MCF 10A (cell line): ENCODE measurements at regions not wholly inside any gene's neighbourhood (a gene's known extent, or its start where the extent isn't known, plus 50 kb on each side); places are given as distances from the start of the nearest gene placed in this dataset.
A peak's percentile ranks its signal among the peaks of the same experiment; 100 is the strongest.

Experiments
- BruUV-seq: library from RNA; stranded (reverse); fragments of 400-500 nt; replicated peaks from 2 replicates; lab custom pipeline; 2021; lab: Mats Ljungman, UMichigan
- CTCF ChIA-PET: fragments of 300-600 bp; sonication (Branson Sonifier 250); formaldehyde crosslinking; extraction: SDS; loops from one replicate; lab custom pipeline; 2021; ENCODE audit warnings: antibody characterized with exemption, inconsistent platforms; lab: Yijun Ruan, JAX
- POLR2A ChIA-PET: fragments of 300-600, 350-650 bp; sonication (Branson Sonifier 250); formaldehyde crosslinking; extraction: SDS; loops from one replicate; lab custom pipeline; 2020; ENCODE audit warnings: antibody characterized with exemption, inconsistent platforms; lab: Yijun Ruan, JAX
- DNase-seq: peaks from one replicate; pipeline ENCODE4 v3.0.0-alpha.2; 2018; ENCODE audit not compliant: unreplicated experiment
- H3K27ac Mint-ChIP-seq: one replicate; pipeline ENCODE4 v1.8.0; 2022; ENCODE audit warnings: mild to moderate bottlenecking, low read depth, mixed read lengths; ENCODE audit not compliant: unreplicated experiment
- H3K27me3 Mint-ChIP-seq: one replicate; pipeline ENCODE4 v1.8.0; 2022; ENCODE audit warnings: mixed read lengths; ENCODE audit not compliant: insufficient read depth, unreplicated experiment
- H3K36me3 Mint-ChIP-seq: one replicate; pipeline ENCODE4 v1.8.0; 2022; ENCODE audit warnings: mild to moderate bottlenecking, moderate library complexity, mixed read lengths; ENCODE audit not compliant: insufficient read depth, unreplicated experiment
- H3K4me1 Mint-ChIP-seq: one replicate; pipeline ENCODE4 v1.8.0; 2022; ENCODE audit warnings: mixed read lengths; ENCODE audit not compliant: insufficient read depth, unreplicated experiment
- H3K4me3 Mint-ChIP-seq: one replicate; pipeline ENCODE4 v1.8.0; 2022; ENCODE audit warnings: mild to moderate bottlenecking, moderate library complexity, mixed read lengths; ENCODE audit not compliant: unreplicated experiment
- H3K9me3 Mint-ChIP-seq: one replicate; pipeline ENCODE4 v1.8.0; 2022; ENCODE audit warnings: mixed read lengths; ENCODE audit not compliant: unreplicated experiment
- CTCF ChIP-seq: fragments of 200-600 bp; IDR thresholded peaks from one replicate; pipeline ENCODE4 v1.8.0; 2022; ENCODE audit warnings: antibody characterized with exemption, mild to moderate bottlenecking; ENCODE audit not compliant: unreplicated experiment
- intact Hi-C: fragments of 100-400 bp; cut with micrococcal nuclease; formaldehyde crosslinking; loops from 2 replicates; pipeline ENCODE4 v1.14.1; 2022

- H3K4me1 Mint-ChIP-seq, result no peaks in the 10 kb centered on the region
Measured at GRCh38 chr3:94694894-94695293, 632.0 kb downstream of the NSUN3 start.

GRCh38 chr3:94704467-94704866, 641.6 kb downstream of the NSUN3 start:
- Mint-ChIP-seq H3K27me3 (peaks cover 2% of the 10 kb centered on the region), H3K27ac (no peak overlapping the region), H3K4me3 (no peak overlapping the region), H3K4me1 (no peaks in the 10 kb centered on the region), H3K36me3 (no peaks in the 10 kb centered on the region), H3K9me3 (no peaks in the 10 kb centered on the region)
- ChIA-PET CTCF (interaction anchor here (0.6 to 0.8 kb wide), 2 partner anchors 12 to 204 kb away, joined by 3 read pairs; no protein-coding TSS in a partner anchor), POLR2A (no interaction called here)
- intact Hi-C loops, result no loop called here
- DNase-seq, result no peak
- BruUV-seq, result no TSS peak
- no peak for TF ChIP-seq CTCF

More at GRCh38 chr3:94694894-94695293, 632.0 kb downstream of the NSUN3 start:
- no peaks in the 10 kb centered on the region for H3K27me3 Mint-ChIP-seq
- DNase-seq, result peak; percentile 60
- CTCF ChIA-PET, result no interaction called here
- no peak for TF ChIP-seq CTCF
- no TSS peak for BruUV-seq
- intact Hi-C loops, result loop anchor here (10.0 kb wide), 1 partner anchor 60 kb away; no protein-coding TSS in a partner anchor
- H3K27ac Mint-ChIP-seq, result no peak overlapping the region
- POLR2A ChIA-PET, result interaction anchor here (0.6 kb wide), 1 partner anchor 122 kb away, joined by 3 read pairs; no protein-coding TSS in a partner anchor
- H3K9me3 Mint-ChIP-seq, result no peaks in the 10 kb centered on the region
- no peaks in the 10 kb centered on the region for H3K36me3 Mint-ChIP-seq
- no peak overlapping the region for H3K4me3 Mint-ChIP-seq

- no peak for DNase-seq
- Mint-ChIP-seq H3K4me1 (no peaks in the 10 kb centered on the region), H3K9me3 (no peaks in the 10 kb centered on the region), H3K36me3 (no peaks in the 10 kb centered on the region), H3K27ac (no peak overlapping the region), H3K27me3 (peaks cover 45% of the 10 kb centered on the region), H3K4me3 (no peak overlapping the region)
- ChIA-PET CTCF (no interaction called here), POLR2A (no interaction called here)
- BruUV-seq, result no TSS peak
- intact Hi-C loops, result no loop called here
- TF ChIP-seq CTCF, result no peak
Measured at GRCh38 chr3:94709249-94709902, 646.5 kb downstream of the NSUN3 start.

GRCh38 chr3:94714194-94714593, 651.3 kb downstream of the NSUN3 start:
- ChIA-PET CTCF (interaction anchor here (0.8 to 1.0 kb wide), 2 partner anchors 249 to 378 kb away, joined by 3 to 4 read pairs; no protein-coding TSS in a partner anchor), POLR2A (no interaction called here)
- Mint-ChIP-seq H3K9me3 (no peaks in the 10 kb centered on the region), H3K4me3 (no peak overlapping the region), H3K4me1 (no peaks in the 10 kb centered on the region), H3K27ac (no peak overlapping the region), H3K36me3 (no peaks in the 10 kb centered on the region), H3K27me3 (peaks cover 72% of the 10 kb centered on the region)
- intact Hi-C loops, result no loop called here
- BruUV-seq, result no TSS peak
- DNase-seq, result no peak
- no peak for TF ChIP-seq CTCF
